Breast epithelium (tissue), 3 donors: ENCODE measurements at regions not wholly inside any gene's neighbourhood (a gene's known extent, or its start where the extent isn't known, plus 50 kb on each side); places are given as distances from the start of the nearest gene placed in this dataset.

Experiments
- CTCF ChIP-seq, 3 donors: fragments of 450-650 bp; IDR thresholded peaks; one replicate each; pipeline ENCODE4 v1.5.1; 2016 to 2017; ENCODE audit warnings: antibody characterized with exemption in 3 of 3, mild to moderate bottlenecking in 3 of 3, moderate library complexity in 3 of 3
- POLR2A ChIP-seq: fragments of 450-650 bp; IDR thresholded peaks from one replicate; pipeline ENCODE4 v1.6.1; 2016; ENCODE audit warnings: antibody characterized with exemption, mild to moderate bottlenecking, moderate library complexity
- POLR2AphosphoS5 ChIP-seq, 3 donors: sonication (generic); formaldehyde crosslinking; IDR thresholded peaks; one replicate each; pipeline ENCODE4 v1.6.1; 2017; ENCODE audit warnings: antibody characterized with exemption in 3 of 3

GRCh38 chr5:170179626-170180025, 53.2 kb upstream of the C5orf58 start:
- TF ChIP-seq POLR2A (no peak), CTCF (IDR thresholded peaks at IDR 0.05) (no peak), POLR2AphosphoS5 (IDR thresholded peaks at IDR 0.05) (no peak)
